Choroid plexus epithelial cell (primary cell): ENCODE measurements at regions not wholly inside any gene's neighbourhood (a gene's known extent, or its start where the extent isn't known, plus 50 kb on each side); places are given as distances from the start of the nearest gene placed in this dataset.

Experiments
- DNase-seq: peaks from one replicate; pipeline ENCODE4 v3.0.0-alpha.2; 2010; ENCODE audit warnings: low read depth
- H3K4me3 ChIP-seq: 2 replicates; pipeline ENCODE4 v1.5.1; 2011; ENCODE audit warnings: low read depth, mild to moderate bottlenecking, control low read depth, low read length, moderate library complexity
- TF ChIP-seq, protein P1 (sequence below): conservative IDR thresholded peaks from 2 replicates; pipeline ENCODE4 v1.5.1; 2011; ENCODE audit warnings: low read depth, mild to moderate bottlenecking, control low read depth, inconsistent platforms, low read length, moderate library complexity

GRCh38 chr9:107628444-107628843 is 138.9 kb upstream of the KLF4 start:
- no peak for DNase-seq
- TF ChIP-seq, protein P1, sequence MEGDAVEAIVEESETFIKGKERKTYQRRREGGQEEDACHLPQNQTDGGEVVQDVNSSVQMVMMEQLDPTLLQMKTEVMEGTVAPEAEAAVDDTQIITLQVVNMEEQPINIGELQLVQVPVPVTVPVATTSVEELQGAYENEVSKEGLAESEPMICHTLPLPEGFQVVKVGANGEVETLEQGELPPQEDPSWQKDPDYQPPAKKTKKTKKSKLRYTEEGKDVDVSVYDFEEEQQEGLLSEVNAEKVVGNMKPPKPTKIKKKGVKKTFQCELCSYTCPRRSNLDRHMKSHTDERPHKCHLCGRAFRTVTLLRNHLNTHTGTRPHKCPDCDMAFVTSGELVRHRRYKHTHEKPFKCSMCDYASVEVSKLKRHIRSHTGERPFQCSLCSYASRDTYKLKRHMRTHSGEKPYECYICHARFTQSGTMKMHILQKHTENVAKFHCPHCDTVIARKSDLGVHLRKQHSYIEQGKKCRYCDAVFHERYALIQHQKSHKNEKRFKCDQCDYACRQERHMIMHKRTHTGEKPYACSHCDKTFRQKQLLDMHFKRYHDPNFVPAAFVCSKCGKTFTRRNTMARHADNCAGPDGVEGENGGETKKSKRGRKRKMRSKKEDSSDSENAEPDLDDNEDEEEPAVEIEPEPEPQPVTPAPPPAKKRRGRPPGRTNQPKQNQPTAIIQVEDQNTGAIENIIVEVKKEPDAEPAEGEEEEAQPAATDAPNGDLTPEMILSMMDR = no peak

GRCh38 chr9:107627781-107628180 is 138.2 kb upstream of the KLF4 start:
- DNase-seq = no peak
- TF ChIP-seq, protein P1 = no peak
- no peak overlapping the region for H3K4me3 ChIP-seq

More at GRCh38 chr9:107628444-107628843, 138.9 kb upstream of the KLF4 start:
- no peak overlapping the region for H3K4me3 ChIP-seq

- TF ChIP-seq, protein P1 = no peak
- no peak overlapping the region for H3K4me3 ChIP-seq
- DNase-seq = no peak
Observed at GRCh38 chr9:107626118-107626517, 136.5 kb upstream of the KLF4 start.

DNA sequence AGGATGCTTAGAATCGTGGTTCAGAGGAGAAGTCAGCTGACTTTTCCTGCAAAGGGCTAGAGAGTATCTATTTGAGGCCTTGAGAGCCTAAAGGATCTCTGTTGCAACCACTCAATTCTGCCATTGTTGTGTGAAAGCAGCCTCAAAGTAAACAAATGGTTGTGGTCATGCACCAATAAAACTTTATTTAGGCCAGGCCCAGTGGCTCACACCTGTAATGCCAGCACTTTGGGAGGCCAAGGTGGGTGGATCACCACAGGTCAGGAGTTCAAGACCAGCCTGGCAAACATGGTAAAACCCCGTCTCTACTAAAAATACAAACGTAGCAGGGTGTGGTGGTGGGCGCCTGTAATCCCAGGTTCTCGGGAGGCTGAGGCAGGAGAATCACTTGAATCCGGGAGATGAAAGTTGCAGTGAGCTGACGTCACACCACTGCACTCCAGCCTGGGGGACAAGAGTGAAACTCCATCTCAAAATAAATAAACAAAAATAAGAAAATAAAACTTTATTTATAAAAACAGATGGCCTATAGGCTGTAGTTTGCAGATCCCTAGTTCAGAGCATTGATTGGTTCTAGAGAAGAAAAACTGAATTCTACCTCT is 135.9 kb upstream of the KLF4 start:
- TF ChIP-seq, protein P1 = no peak
- no peak overlapping the region for H3K4me3 ChIP-seq
- DNase-seq = no peak

DNA sequence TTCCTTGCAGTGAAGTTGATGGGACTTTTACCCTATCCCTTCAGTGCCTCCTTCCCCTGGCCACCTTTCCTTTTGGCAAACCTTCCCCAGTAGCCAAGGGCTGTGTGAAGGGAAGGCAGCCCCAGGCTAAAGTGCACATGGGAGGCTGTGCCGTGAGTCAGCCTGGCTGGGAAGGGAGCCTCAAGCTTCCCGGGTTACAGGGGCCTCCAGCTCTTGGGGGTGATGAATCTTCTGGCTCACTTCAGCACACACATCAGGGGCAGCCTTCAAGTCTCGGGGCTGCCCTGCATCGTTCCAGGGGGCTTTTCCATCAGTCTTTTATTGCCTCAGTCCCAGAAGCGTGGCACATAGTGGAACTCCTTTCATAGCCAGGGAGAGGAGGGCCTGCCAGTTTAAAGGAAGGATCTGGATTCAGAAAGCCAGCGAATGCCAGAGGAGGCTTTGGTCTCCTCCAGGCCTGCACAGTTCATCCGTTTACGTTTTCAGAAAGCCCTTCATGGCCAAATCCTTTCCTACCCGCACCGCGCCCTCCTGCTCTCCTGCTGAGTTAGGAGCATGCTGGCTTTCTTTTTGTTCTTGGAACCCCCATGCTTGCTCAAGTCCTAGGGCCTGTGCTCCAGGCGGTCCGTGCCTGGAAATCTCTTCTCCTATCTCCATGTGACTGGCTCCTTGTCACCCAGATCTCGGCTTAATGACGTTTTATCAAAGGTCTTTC is 134.8 kb upstream of the KLF4 start:
- TF ChIP-seq, protein P1 = no peak
- no peak overlapping the region for H3K4me3 ChIP-seq
- DNase-seq = no peak

DNA sequence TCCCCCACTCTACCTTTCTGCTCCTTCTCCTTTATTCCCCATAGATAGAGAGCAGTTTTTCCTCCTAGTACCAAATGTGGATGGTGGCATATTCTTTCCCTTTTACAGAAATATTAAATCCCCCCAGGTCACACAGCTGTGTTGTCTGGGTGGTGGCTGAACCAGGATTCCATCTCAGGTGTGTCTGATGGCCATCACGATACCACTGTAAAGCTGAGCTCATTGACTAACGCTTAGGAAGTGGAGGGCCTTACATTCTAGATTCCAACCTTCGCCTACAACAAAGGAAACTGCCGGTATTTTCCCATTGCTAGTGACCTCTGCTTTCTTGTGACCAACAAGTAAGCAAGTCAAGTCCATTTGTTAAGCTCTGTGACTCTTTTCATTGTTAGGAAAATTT is 131.9 kb upstream of the KLF4 start:
- H3K4me3 ChIP-seq = no peak overlapping the region
- DNase-seq = no peak
- TF ChIP-seq, protein P1 = no peak

- DNase-seq = no peak
- no peak overlapping the region for H3K4me3 ChIP-seq
Observed at GRCh38 chr9:107620801-107621200, 131.2 kb upstream of the KLF4 start.

More at GRCh38 chr9:107620801-107621200, 131.2 kb upstream of the KLF4 start:
- TF ChIP-seq, protein P1 = no peak
